PC-3 (cell line): ENCODE measurements at regions not wholly inside any gene's neighbourhood (a gene's known extent, or its start where the extent isn't known, plus 50 kb on each side); places are given as distances from the start of the nearest gene placed in this dataset.

Experiments
- ATAC-seq: fragments of 200-7000 bp; cut with Tn5 transposase; 2 replicates; pipeline ENCODE4 v1.9.1; 2020; ENCODE audit warnings: mild to moderate bottlenecking, moderate library complexity
- BruUV-seq: library from RNA; stranded (reverse); fragments of 400-500 nt; replicated peaks from 2 replicates; lab custom pipeline; 2021; lab: Mats Ljungman, UMichigan
- CTCF ChIA-PET: fragments of 300-600 bp; sonication (Branson Sonifier 250); formaldehyde crosslinking; loops from one replicate; lab custom pipeline; 2022; ENCODE audit warnings: antibody characterized with exemption; lab: Charles Lee
- POLR2A ChIA-PET: fragments of 300-600 bp; sonication (Branson Sonifier 250); formaldehyde crosslinking; loops from one replicate; lab custom pipeline; 2022; ENCODE audit warnings: antibody characterized with exemption; ENCODE audit not compliant: unreplicated experiment; lab: Charles Lee
- DNase-seq: peaks from one replicate; pipeline ENCODE4 v3.0.0-alpha.2; 2015
- H2AFZ ChIP-seq: fragments of 300-600 bp; sonication (generic); 2 replicates; pipeline ENCODE4 v1.6.0; 2016; ENCODE audit warnings: antibody characterized with exemption, low read length
- H3F3A ChIP-seq: fragments of 300-600 bp; sonication (generic); one replicate; pipeline ENCODE4 v1.6.0; 2017; ENCODE audit warnings: antibody characterized with exemption, low read length, control low read depth, mild to moderate bottlenecking; ENCODE audit not compliant: unreplicated experiment
- H3K27ac ChIP-seq: fragments of 300-600 bp; sonication (generic); 2 replicates; pipeline ENCODE4 v1.5.1; 2016; ENCODE audit warnings: mild to moderate bottlenecking, low read length
- H3K27me3 ChIP-seq: fragments of 300-600 bp; sonication (generic); 2 replicates; pipeline ENCODE4 v1.6.1; 2016; ENCODE audit warnings: low read length, mixed read lengths
- H3K36me3 ChIP-seq: fragments of 300-600 bp; sonication (generic); 2 replicates; pipeline ENCODE4 v1.6.1; 2016; ENCODE audit warnings: low read depth, mixed run types, low read length, mixed read lengths
- H3K4me1 ChIP-seq: fragments of 300-600 bp; sonication (generic); 2 replicates; pipeline ENCODE4 v1.5.1; 2016; ENCODE audit warnings: low read length; ENCODE audit not compliant: insufficient read depth
- H3K4me2 ChIP-seq: fragments of 300-600 bp; sonication (generic); 2 replicates; pipeline ENCODE4 v1.6.0; 2016; ENCODE audit warnings: low read length
- H3K4me3 ChIP-seq: fragments of 300-600 bp; sonication (generic); 2 replicates; pipeline ENCODE4 v1.5.1; 2016; ENCODE audit warnings: mild to moderate bottlenecking, low read length, mixed read lengths
- H3K79me2 ChIP-seq: fragments of 300-600 bp; sonication (generic); 2 replicates; pipeline ENCODE4 v1.6.1; 2017; ENCODE audit warnings: low read length, mixed read lengths
- H3K9ac ChIP-seq: fragments of 300-600 bp; sonication (generic); 2 replicates; pipeline ENCODE4 v1.6.0; 2016; ENCODE audit warnings: mild to moderate bottlenecking, low read length
- H3K9me2 ChIP-seq: fragments of 300-600 bp; sonication (generic); replicated peaks from 2 replicates; pipeline ENCODE4 v1.6.1; 2016; ENCODE audit warnings: mixed run types, low read length, mixed read lengths
- H3K9me3 ChIP-seq: fragments of 300-600 bp; sonication (generic); 2 replicates; pipeline ENCODE4 v1.6.1; 2016; ENCODE audit warnings: low read length, mixed read lengths
- H4K20me1 ChIP-seq: fragments of 300-600 bp; sonication (generic); 2 replicates; pipeline ENCODE4 v1.6.1; 2016; ENCODE audit warnings: low read length, mixed read lengths
- CTCF ChIP-seq: fragments of 300-600 bp; sonication (generic); conservative IDR thresholded peaks from 2 replicates; pipeline ENCODE4 v1.5.1; 2017; ENCODE audit warnings: antibody characterized with exemption, low read depth, mild to moderate bottlenecking, low read length
- EZH2 ChIP-seq: fragments of 300-600 bp; sonication (generic); IDR thresholded peaks from one replicate; pipeline ENCODE4 v1.6.1; 2017; ENCODE audit warnings: antibody characterized with exemption, mild to moderate bottlenecking, low read length; ENCODE audit not compliant: unreplicated experiment
- EZH2phosphoT487 ChIP-seq: fragments of 300-600 bp; sonication (generic); IDR thresholded peaks from 2 replicates; pipeline ENCODE4 v1.6.1; 2018; ENCODE audit warnings: mild to moderate bottlenecking, antibody characterized with exemption, low read length, borderline replicate concordance
- intact Hi-C: fragments of 100-400 bp; cut with micrococcal nuclease; formaldehyde crosslinking; loops from 2 replicates; pipeline ENCODE4 v1.9.0; 2023

- Histone ChIP-seq H3K79me2 (peaks cover 25% of the 10 kb centered on the region; the same call in 1 of the 2 replicates), H3K4me1 (peaks cover 58% of the 10 kb centered on the region), H3F3A (no peaks in the 10 kb centered on the region), H3K9ac (peak overlapping the region; percentile 96), H3K4me3 (peak overlapping the region; percentile 68), H3K27me3 (no peaks in the 10 kb centered on the region), H3K9me2 (no peaks in the 10 kb centered on the region), H3K27ac (peak overlapping the region; percentile 94), H4K20me1 (no peaks in the 10 kb centered on the region), H3K36me3 (no peaks in the 10 kb centered on the region), H3K4me2 (peak overlapping the region; percentile 91), H3K9me3 (no peaks in the 10 kb centered on the region), H2AFZ (peak overlapping the region; percentile 97)
- ATAC-seq (peak; percentile 58), DNase-seq (peak; percentile 97)
- no peak for TF ChIP-seq EZH2
- peak; percentile 84 for TF ChIP-seq CTCF
- BruUV-seq: TSS peak; percentile 18
- ChIA-PET CTCF (interaction anchor here (0.6 kb wide), 1 partner anchor 94 kb away, joined by 7 read pairs; no protein-coding TSS in a partner anchor), POLR2A (interaction anchor here (0.6 to 2.2 kb wide), 6 partner anchors 11 to 91 kb away, joined by 4 to 24 read pairs (median 10); partner anchors contain the start of gene CHD2)
- intact Hi-C loops: loop anchor here (2.0 kb wide), 1 partner anchor 110 kb away; no protein-coding TSS in a partner anchor
These were observed 90.9 kb upstream of the CHD2 start for GRCh38 chr15:92809064-92809879.

DNA sequence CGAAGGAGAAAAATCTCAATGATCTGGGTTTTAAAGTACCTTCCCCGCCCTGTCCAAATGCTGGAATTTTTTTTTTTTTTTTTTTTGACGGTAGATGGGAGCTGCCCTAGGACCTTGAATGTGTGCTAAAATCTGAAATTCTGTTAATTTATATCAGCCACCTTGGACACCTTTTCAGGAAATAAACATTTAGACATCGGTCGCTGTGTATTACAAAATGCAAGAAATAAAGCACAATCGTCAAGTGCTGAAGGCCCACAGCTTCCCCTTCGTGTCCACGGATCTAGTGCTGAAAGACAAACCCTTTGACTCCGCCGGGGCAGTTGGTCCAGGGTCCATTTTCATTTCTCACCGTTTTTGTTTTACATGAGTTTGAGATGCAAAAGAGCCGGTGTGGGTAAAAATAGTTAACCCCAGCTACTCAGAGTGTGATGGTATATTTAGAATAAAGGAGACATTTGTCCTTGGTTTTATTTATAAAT lies 90.2 kb upstream of the CHD2 start:
- Histone ChIP-seq H3K4me3 (peak overlapping the region; percentile 68), H3K4me1 (peaks cover 52% of the 10 kb centered on the region), H3K9me2 (no peaks in the 10 kb centered on the region), H3K9ac (peak overlapping the region; percentile 96), H2AFZ (peak overlapping the region; percentile 97), H3K79me2 (peaks cover 25% of the 10 kb centered on the region; the same call in 1 of the 2 replicates), H3K27ac (peak overlapping the region; percentile 94), H3K27me3 (no peaks in the 10 kb centered on the region), H4K20me1 (no peaks in the 10 kb centered on the region), H3K36me3 (no peaks in the 10 kb centered on the region), H3F3A (no peaks in the 10 kb centered on the region), H3K9me3 (no peaks in the 10 kb centered on the region), H3K4me2 (peak overlapping the region; percentile 91)
- ChIA-PET POLR2A (interaction anchor here (0.7 to 1.5 kb wide), 2 partner anchors 72 to 76 kb away, joined by 4 to 12 read pairs; no protein-coding TSS in a partner anchor), CTCF (interaction anchor here (0.6 kb wide), 2 partner anchors 22 to 94 kb away, joined by 4 to 7 read pairs; no protein-coding TSS in a partner anchor)
- no peak for TF ChIP-seq CTCF
- TF ChIP-seq EZH2phosphoT487: no peak
- TF ChIP-seq EZH2: no peak
- DNase-seq (peak; percentile 32), ATAC-seq (no peak)
- intact Hi-C loops: loop anchor here (1.0 to 2.0 kb wide), 4 partner anchors 10 to 109 kb away; partner anchors contain the start of gene CHD2
- BruUV-seq: TSS peak; percentile 17
